H1 (cell line): ENCODE measurements at regions not wholly inside any gene's neighbourhood (a gene's known extent, or its start where the extent isn't known, plus 50 kb on each side); places are given as distances from the start of the nearest gene placed in this dataset.

Experiments
- ASH2L ChIP-seq: fragments of 200-600, 300-600 bp; sonication (generic); IDR thresholded peaks from one replicate; pipeline ENCODE4 v1.7.1; 2017; ENCODE audit warnings: low read length
- ATF2 ChIP-seq: IDR thresholded peaks from 2 replicates; pipeline ENCODE4 v1.6.1; 2012; ENCODE audit warnings: low read length, inconsistent platforms
- CBX5 ChIP-seq: fragments of 300-800, 300-1000 bp; sonication (generic); IDR thresholded peaks from 2 replicates; pipeline ENCODE4 v1.7.1; 2016; ENCODE audit warnings: antibody characterized with exemption, low read length, low read depth
- CHD2 ChIP-seq: IDR thresholded peaks from 2 replicates; pipeline ENCODE4 v1.6.1; 2012; ENCODE audit warnings: low read length, improper control_type of control experiment
- CHD7 ChIP-seq: fragments of 300-600 bp; sonication (generic); IDR thresholded peaks from 2 replicates; pipeline ENCODE4 v1.7.1; 2012; ENCODE audit warnings: low read length, moderate library complexity, mild to moderate bottlenecking, inconsistent platforms; ENCODE audit not compliant: insufficient replicate concordance
- CTCF ChIP-seq, 3 experiments: IDR thresholded peaks; 1 replicate in 2 of 3; 2 replicates in 1 of 3; pipeline versions ENCODE4 v1.5.1 to v1.6.1; 2011; ENCODE audit warnings: low read length in 3 of 3, mild to moderate bottlenecking in 3 of 3, inconsistent platforms in 2 of 3, low read depth in 1 of 3, moderate library complexity in 1 of 3; ENCODE audit not compliant: insufficient read depth in 1 of 3; ENCODE audit errors: control extremely low read depth in 1 of 3
- MAX ChIP-seq: IDR thresholded peaks from 2 replicates; pipeline ENCODE4 v1.6.1; 2012; ENCODE audit warnings: inconsistent platforms
- SP2 ChIP-seq: IDR thresholded peaks from 2 replicates; pipeline ENCODE4 v1.6.1; 2012; ENCODE audit warnings: mild to moderate bottlenecking, low read length, inconsistent platforms

- TF ChIP-seq CHD7 = no peak
- no peak for TF ChIP-seq CBX5
- TF ChIP-seq ASH2L = no peak
- TF ChIP-seq CTCF (IDR thresholded peaks at IDR 0.05; ENCODE audit: control extremely low read depth in 1 of 3, insufficient read depth in 1 of 3, low read depth in 1 of 3, low read length in 3 of 3) = no peak
- TF ChIP-seq ATF2 = no peak
- no peak for TF ChIP-seq CHD2
- TF ChIP-seq SP2 = no peak
- no peak for TF ChIP-seq MAX
These were observed 925.8 kb upstream of the ZNF722 start (continued) for GRCh38 chr7:63072806-63073205.
